ENCODE measurements at regions not wholly inside any gene's neighbourhood (a gene's known extent, or its start where the extent isn't known, plus 50 kb on each side); places are given as distances from the start of the nearest gene placed in this dataset.

GRCh38 chr4:16360694-16361262 is 134.5 kb upstream of the TAPT1 start:
- no peak for DNase-seq

GRCh38 chr4:16353165-16353564 is 126.9 kb upstream of the TAPT1 start:
- DNase-seq: no peak

- no peak for DNase-seq
These were observed 124.9 kb upstream of the TAPT1 start for GRCh38 chr4:16351161-16351560.

GRCh38 chr4:16344853-16345252 is 118.6 kb upstream of the TAPT1 start:
- no peak for DNase-seq

- DNase-seq: peak; percentile 77
These were observed 111.7 kb upstream of the TAPT1 start for GRCh38 chr4:16337936-16338335.

- no peak for DNase-seq
These were observed 108.3 kb upstream of the TAPT1 start for GRCh38 chr4:16334601-16335000.

GRCh38 chr4:16329797-16330134 is 103.5 kb upstream of the TAPT1 start:
- DNase-seq: no peak

- DNase-seq: peak; percentile 78
These were observed 103.0 kb upstream of the TAPT1 start for GRCh38 chr4:16329125-16329796.

- DNase-seq: no peak
These were observed 95.9 kb upstream of the TAPT1 start for GRCh38 chr4:16322183-16322582.

- no peak for DNase-seq
These were observed 89.2 kb upstream of the TAPT1 start for GRCh38 chr4:16315456-16315855.

- DNase-seq: no peak
These were observed 84.3 kb upstream of the TAPT1 start for GRCh38 chr4:16310606-16311005.

GRCh38 chr4:16302648-16303047 is 76.4 kb upstream of the TAPT1 start:
- no peak for DNase-seq

- peak; percentile 5 for DNase-seq
These were observed 70.7 kb upstream of the TAPT1 start for GRCh38 chr4:16297003-16297402.

GRCh38 chr4:16294455-16294854 is 68.2 kb upstream of the TAPT1 start:
- peak; percentile 49 for DNase-seq

- DNase-seq: no peak
These were observed 67.1 kb upstream of the TAPT1 start for GRCh38 chr4:16293210-16293838.

GRCh38 chr4:16292585-16292984 is 66.3 kb upstream of the TAPT1 start:
- DNase-seq: no peak

GRCh38 chr4:16290681-16291420 is 64.6 kb upstream of the TAPT1 start:
- DNase-seq: no peak

- peak; percentile 49 for DNase-seq
These were observed 63.8 kb upstream of the TAPT1 start for GRCh38 chr4:16289897-16290554.

- DNase-seq: no peak
These were observed 57.8 kb upstream of the TAPT1 start for GRCh38 chr4:16284050-16284449.

- DNase-seq: no peak
These were observed 51.9 kb upstream of the TAPT1 start for GRCh38 chr4:16278178-16278577.
